GM12878 (cell line): ENCODE measurements at regions not wholly inside any gene's neighbourhood (a gene's known extent, or its start where the extent isn't known, plus 50 kb on each side); places are given as distances from the start of the nearest gene placed in this dataset.

Source experiments
- ATAC-seq: fragments of 200-7000 bp; cut with Tn5 transposase; 3 replicates; pipeline ENCODE4 v1.9.1; 2020; ENCODE audit warnings: mild to moderate bottlenecking, moderate library complexity
- BruUV-seq: library from RNA; stranded (reverse); fragments of 400-500 nt; replicated peaks from 2 replicates; lab custom pipeline; 2021; lab: Mats Ljungman, UMichigan
- CTCF ChIA-PET: fragments of 300-600 bp; sonication (Branson Sonifier 250); formaldehyde crosslinking; extraction: SDS; loops from one replicate; lab custom pipeline; 2021; ENCODE audit warnings: inconsistent platforms; lab: Yijun Ruan, JAX
- POLR2A ChIA-PET: fragments of 350-600 bp; formaldehyde crosslinking; extraction: SDS; loops from one replicate; lab custom pipeline; 2021; ENCODE audit warnings: inconsistent platforms; lab: Charles Lee
- RAD21 ChIA-PET: fragments of 300-600 bp; sonication (Branson Sonifier 250); formaldehyde crosslinking; loops from one replicate; lab custom pipeline; 2023; ENCODE audit warnings: antibody characterized with exemption; ENCODE audit not compliant: unreplicated experiment; lab: Charles Lee
- SMC1A ChIA-PET: fragments of 300-600 bp; sonication (Branson Sonifier 250); formaldehyde crosslinking; loops from one replicate; lab custom pipeline; 2023; ENCODE audit not compliant: unreplicated experiment, uncharacterized antibody; lab: Charles Lee
- DNase-seq: peaks from one replicate; pipeline ENCODE4 v3.0.0-alpha.2; 2011; ENCODE audit warnings: low read depth, low spot score
- FAIRE-seq: peaks from 3 replicates; lab custom pipeline; 2011; peaks lifted over from hg19 to GRCh38; lab: Jason Lieb, UNC
- H2AFZ ChIP-seq: 2 replicates; pipeline ENCODE4 v1.6.0; 2011; ENCODE audit warnings: low read depth, low read length, control low read depth; ENCODE audit not compliant: control insufficient read depth
- H3K27ac ChIP-seq: 2 replicates; pipeline ENCODE4 v1.5.1; 2011; ENCODE audit warnings: control low read depth; ENCODE audit not compliant: control insufficient read depth, insufficient read depth
- H3K27me3 ChIP-seq, 2 experiments: replicated peaks in 1 of 2; 2 replicates each; pipeline versions ENCODE4 v1.6.0 to v1.6.1; 2011; ENCODE audit warnings: low read length in 1 of 2; ENCODE audit not compliant: control insufficient read depth in 2 of 2, insufficient read depth in 2 of 2
- H3K36me3 ChIP-seq, 2 experiments: 2 replicates each; pipeline ENCODE4 v1.5.1; 2011; ENCODE audit warnings: low read length in 1 of 2; ENCODE audit not compliant: control insufficient read depth in 2 of 2, insufficient read depth in 2 of 2
- H3K4me1 ChIP-seq: 2 replicates; pipeline ENCODE4 v1.6.1; 2011; ENCODE audit warnings: mild to moderate bottlenecking, low read length, moderate library complexity, mixed read lengths; ENCODE audit not compliant: control insufficient read depth, insufficient read depth
- H3K4me2 ChIP-seq: 2 replicates; pipeline ENCODE4 v1.6.0; 2011; ENCODE audit warnings: control low read depth; ENCODE audit not compliant: control insufficient read depth, insufficient read depth
- H3K4me3 ChIP-seq: fragments of 200-600 bp; sonication (generic); 2 replicates; pipeline ENCODE4 v1.5.1; 2016
- H3K79me2 ChIP-seq: 2 replicates; pipeline ENCODE4 v1.6.0; 2011; ENCODE audit warnings: low read length; ENCODE audit not compliant: control insufficient read depth, insufficient read depth
- H3K9ac ChIP-seq: 2 replicates; pipeline ENCODE4 v1.8.0; 2011; ENCODE audit warnings: low read length, control low read depth, mixed read lengths; ENCODE audit not compliant: control insufficient read depth, insufficient read depth
- H3K9me3 ChIP-seq: replicated peaks from 3 replicates; pipeline ENCODE4 v1.5.1; 2011; ENCODE audit warnings: mild to moderate bottlenecking, low read length; ENCODE audit not compliant: control insufficient read depth, insufficient read depth
- H4K20me1 ChIP-seq: 2 replicates; pipeline ENCODE4 v1.6.0; 2011; ENCODE audit not compliant: control insufficient read depth, insufficient read depth
- BACH1 ChIP-seq: fragments of 450-650 bp; IDR thresholded peaks from 2 replicates; pipeline ENCODE4 v1.6.1; 2017; ENCODE audit warnings: mild to moderate bottlenecking, borderline replicate concordance
- JUND ChIP-seq: IDR thresholded peaks from 2 replicates; pipeline ENCODE4 v1.6.1; 2012; ENCODE audit warnings: low read depth, mild to moderate bottlenecking, low read length, improper control_type of control experiment, moderate library complexity
- MTA2 ChIP-seq: fragments of 450-650 bp; IDR thresholded peaks from 2 replicates; pipeline ENCODE4 v1.6.1; 2016; ENCODE audit warnings: low read depth, mild to moderate bottlenecking, moderate library complexity
- NBN ChIP-seq: fragments of 450-650 bp; IDR thresholded peaks from 2 replicates; pipeline ENCODE4 v1.6.1; 2016
- NFIC ChIP-seq: IDR thresholded peaks from 2 replicates; pipeline ENCODE4 v1.6.1; 2012; ENCODE audit warnings: low read depth, mild to moderate bottlenecking, inconsistent platforms, low read length, moderate library complexity
- NFXL1 ChIP-seq: fragments of 450-650 bp; IDR thresholded peaks from 2 replicates; pipeline ENCODE4 v1.6.1; 2017; ENCODE audit warnings: antibody characterized with exemption, mild to moderate bottlenecking, borderline replicate concordance
- PRDM15 ChIP-seq: fragments of 450-650 bp; formaldehyde crosslinking; IDR thresholded peaks from 2 replicates; pipeline ENCODE4 v1.4.0; 2020; ENCODE audit warnings: mild to moderate bottlenecking, moderate library complexity
- RB1 ChIP-seq: fragments of 450-650 bp; formaldehyde crosslinking; IDR thresholded peaks from 2 replicates; pipeline ENCODE4 v1.6.1; 2017; ENCODE audit warnings: mild to moderate bottlenecking, borderline replicate concordance
- SMAD1 ChIP-seq: fragments of 450-650 bp; IDR thresholded peaks from 2 replicates; pipeline ENCODE4 v1.6.1; 2018; ENCODE audit warnings: mild to moderate bottlenecking, low read depth; ENCODE audit not compliant: partially characterized antibody
- SMAD5 ChIP-seq: IDR thresholded peaks from 2 replicates; pipeline ENCODE4 v1.6.1; 2016; ENCODE audit warnings: antibody characterized with exemption, low read depth
- YBX1 ChIP-seq: fragments of 450-650 bp; IDR thresholded peaks from 2 replicates; pipeline ENCODE4 v1.6.1; 2016; ENCODE audit warnings: antibody characterized with exemption
- ZNF207 ChIP-seq: fragments of 450-650 bp; IDR thresholded peaks from 2 replicates; pipeline ENCODE4 v1.6.1; 2014; ENCODE audit warnings: antibody characterized with exemption, mild to moderate bottlenecking, borderline replicate concordance
- ZNF384 ChIP-seq: IDR thresholded peaks from 2 replicates; pipeline ENCODE4 v1.6.1; 2012; ENCODE audit warnings: low read depth, mild to moderate bottlenecking, low read length, improper control_type of control experiment, borderline replicate concordance
- WGBS: methylation state at CpG from one replicate; pipeline ENCODE4 v1.1.6; 2016; ENCODE audit warnings: low lambda C conversion rate; ENCODE audit not compliant: insufficient replicate concordance, insufficient coverage; ENCODE audit errors: missing lambda C conversion rate; 5-methylcytosine and 5-hydroxymethylcytosine counted together
- in situ Hi-C: fragments of 300-500 bp; cut with MboI; formaldehyde crosslinking; loops from 9 replicates; pipeline ENCODE4 v1.14.3; 2018; ENCODE audit warnings: mixed read lengths
- intact Hi-C: fragments of 100-400 bp; cut with micrococcal nuclease; formaldehyde crosslinking; loops from one replicate; pipeline ENCODE4 v1.14.2; 2022; ENCODE audit not compliant: unreplicated experiment
- TF ChIP-seq, protein P1 (sequence below): IDR thresholded peaks from 2 replicates; pipeline ENCODE4 v1.6.1; 2012; ENCODE audit warnings: low read depth, low read length, improper control_type of control experiment

GRCh38 chr6:139904568-139904967 lies 530.1 kb upstream of the CITED2 start:
- ChIA-PET CTCF (interaction anchor here (0.8 to 2.6 kb wide), 9 partner anchors 8 to 533 kb away, joined by 3 to 19 read pairs (median 3); no protein-coding TSS in a partner anchor), RAD21 (interaction anchor here (0.8 to 2.3 kb wide), 18 partner anchors 13 to 540 kb away, joined by 3 to 24 read pairs (median 5); partner anchors contain the start of gene CITED2), POLR2A (interaction anchor here (1.0 to 2.1 kb wide), 4 partner anchors 15 to 529 kb away, joined by 3 to 13 read pairs (median 6); partner anchors contain the start of gene CITED2), SMC1A (interaction anchor here (1.1 to 3.2 kb wide), 21 partner anchors 8 to 535 kb away, joined by 3 to 35 read pairs (median 9); partner anchors contain the start of gene CITED2)
- FAIRE-seq (peak; percentile 72), DNase-seq (no peak), ATAC-seq (no peak)
- TF ChIP-seq YBX1 (no peak), BACH1 (no peak), NBN (no peak), SMAD1 (no peak), JUND (no peak), NFIC (no peak), PRDM15 (CRISPR knock-in tag) (no peak), SMAD5 (no peak), MTA2 (no peak), ZNF384 (no peak), NFXL1 (no peak), RB1 (no peak), ZNF207 (no peak)
- TF ChIP-seq, protein P1, sequence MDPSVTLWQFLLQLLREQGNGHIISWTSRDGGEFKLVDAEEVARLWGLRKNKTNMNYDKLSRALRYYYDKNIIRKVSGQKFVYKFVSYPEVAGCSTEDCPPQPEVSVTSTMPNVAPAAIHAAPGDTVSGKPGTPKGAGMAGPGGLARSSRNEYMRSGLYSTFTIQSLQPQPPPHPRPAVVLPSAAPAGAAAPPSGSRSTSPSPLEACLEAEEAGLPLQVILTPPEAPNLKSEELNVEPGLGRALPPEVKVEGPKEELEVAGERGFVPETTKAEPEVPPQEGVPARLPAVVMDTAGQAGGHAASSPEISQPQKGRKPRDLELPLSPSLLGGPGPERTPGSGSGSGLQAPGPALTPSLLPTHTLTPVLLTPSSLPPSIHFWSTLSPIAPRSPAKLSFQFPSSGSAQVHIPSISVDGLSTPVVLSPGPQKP: no peak
- H3K27me3 ChIP-seq: no peaks in the 10 kb centered on the region
- H3K9ac ChIP-seq: no peak overlapping the region
- peaks cover 15% of the 10 kb centered on the region; the same call in 1 of the 2 replicates for H3K4me1 ChIP-seq
- no peaks in the 10 kb centered on the region for H3K36me3 ChIP-seq
- H3K79me2 ChIP-seq: no peaks in the 10 kb centered on the region
- H3K27ac ChIP-seq: peak overlapping the region; percentile 55
- peaks cover 8% of the 10 kb centered on the region for H3K9me3 ChIP-seq
- in situ Hi-C loops (no loop called here), intact Hi-C loops (no loop called here)
- BruUV-seq: no TSS peak
- H3K4me3 ChIP-seq: no peak overlapping the region
- H3K4me2 ChIP-seq: no peak overlapping the region
- 75% methylated on average over 1 of the region's 1 CpG for whole genome bisulfite sequencing
- H4K20me1 ChIP-seq: no peaks in the 10 kb centered on the region
- no peak overlapping the region for H2AFZ ChIP-seq
